Stomach (tissue), 8 donors: ENCODE measurements at regions not wholly inside any gene's neighbourhood (a gene's known extent, or its start where the extent isn't known, plus 50 kb on each side); places are given as distances from the start of the nearest gene placed in this dataset.
A peak's percentile ranks its signal among the peaks of the same experiment; 100 is the strongest.

Source experiments
- DNase-seq, 2 donors: peaks; one replicate each; pipeline versions ENCODE4 v3.0.0 to v3.0.0-alpha.2; 2013 to 2019
- H3K27ac ChIP-seq, 5 donors: fragments of 200-600 bp in 4 of 5; sonication (generic) in 4 of 5; one replicate each; pipeline ENCODE4 v1.5.1; 2013 to 2019; ENCODE audit warnings: mild to moderate bottlenecking in 1 of 5, moderate library complexity in 1 of 5
- H3K27me3 ChIP-seq, 3 donors: fragments of 200-600 bp; sonication (generic); one replicate each; pipeline ENCODE4 v1.5.1; 2017 to 2019; ENCODE audit warnings: mixed run types in 1 of 3
- H3K36me3 ChIP-seq, 4 donors: fragments of 200-600 bp; sonication (generic); 1 replicate in 3 of 4; 2 replicates in 1 of 4; pipeline ENCODE4 v1.5.1; 2016 to 2019
- H3K4me1 ChIP-seq, 4 donors: fragments of 200-600 bp; sonication (generic); one replicate each; pipeline ENCODE4 v1.5.1; 2016 to 2019
- H3K4me3 ChIP-seq, 4 donors: fragments of 200-600 bp; sonication (generic) in 3 of 4; one replicate each; pipeline ENCODE4 v1.5.1; 2016 to 2019; ENCODE audit warnings: mild to moderate bottlenecking in 1 of 4
- H3K9me3 ChIP-seq, 4 donors: fragments of 200-600 bp; sonication (generic); one replicate each; pipeline ENCODE4 v1.5.1; 2016 to 2019
- EP300 ChIP-seq: sonication (generic); formaldehyde crosslinking; IDR thresholded peaks from one replicate; pipeline ENCODE4 v1.6.1; 2017; ENCODE audit warnings: antibody characterized with exemption
- POLR2A ChIP-seq, 4 donors: fragments of 450-650 bp; IDR thresholded peaks; one replicate each; pipeline ENCODE4 v1.6.1; 2016; ENCODE audit warnings: antibody characterized with exemption in 4 of 4, control low read depth in 2 of 4, mild to moderate bottlenecking in 1 of 4, moderate library complexity in 1 of 4
- POLR2AphosphoS5 ChIP-seq, 3 donors: sonication (generic); formaldehyde crosslinking; IDR thresholded peaks; one replicate each; pipeline ENCODE4 v1.6.1; 2016; ENCODE audit warnings: antibody characterized with exemption in 3 of 3
- WGBS, 5 donors: extraction: QIAGEN DNeasy Blood & Tissue Kit in 3 of 5; methylation state at CpG; one replicate each; pipeline versions ENCODE4 v1.1.5 to v1.1.7; 2013 to 2018; 5-methylcytosine and 5-hydroxymethylcytosine counted together
- intact Hi-C: fragments of 100-400 bp; cut with DNase I; formaldehyde crosslinking; loops from one replicate; pipeline ENCODE4 v1.15.1; 2023; ENCODE audit warnings: low total_unique reads
- TF ChIP-seq, protein P1 (sequence below), 7 experiments: fragments of 450-650 bp in 4 of 7; fragments of 200-600 bp in 3 of 7; sonication (generic) in 3 of 7; IDR thresholded peaks; one replicate each; pipeline ENCODE4 v1.5.1; 2016 to 2019; ENCODE audit warnings: antibody characterized with exemption in 7 of 7, control low read depth in 2 of 7, mild to moderate bottlenecking in 1 of 7
- donor health status: healthy with polysubstance abuse.
- donor health status: Bipolar disorder and iron deficiency.
- donor health status: healthy.

DNA sequence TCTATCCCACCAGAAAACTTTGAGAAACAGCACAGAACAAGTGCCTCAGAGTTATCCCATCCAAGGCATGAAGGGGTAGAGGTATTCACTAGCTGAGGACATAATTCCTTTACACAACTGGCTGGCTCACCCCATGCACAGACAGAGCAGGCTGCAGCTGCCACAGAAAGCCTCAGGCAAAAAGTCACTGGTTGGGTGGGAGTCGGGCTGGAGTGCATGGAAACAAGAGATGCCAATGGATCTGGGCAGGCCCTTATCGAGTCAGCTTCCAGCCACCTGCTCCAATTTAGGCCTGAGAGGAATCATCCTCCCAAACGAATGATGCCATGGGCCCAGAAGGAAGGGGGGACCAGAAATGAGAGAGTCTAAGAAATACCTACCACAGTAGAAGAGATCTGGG is 83.0 kb downstream of the RSL24D1 start:
- Histone ChIP-seq H3K27ac (no peak overlapping the region), H3K36me3 (no peaks in the 10 kb centered on the region), H3K4me3 (no peak overlapping the region), H3K27me3 (no peaks in the 10 kb centered on the region), H3K4me1 (no peaks in the 10 kb centered on the region), H3K9me3 (no peaks in the 10 kb centered on the region)
- TF ChIP-seq POLR2AphosphoS5 (IDR thresholded peaks at IDR 0.05) (no peak), EP300 (no peak), POLR2A (IDR thresholded peaks at IDR 0.05) (no peak)
- TF ChIP-seq, protein P1, sequence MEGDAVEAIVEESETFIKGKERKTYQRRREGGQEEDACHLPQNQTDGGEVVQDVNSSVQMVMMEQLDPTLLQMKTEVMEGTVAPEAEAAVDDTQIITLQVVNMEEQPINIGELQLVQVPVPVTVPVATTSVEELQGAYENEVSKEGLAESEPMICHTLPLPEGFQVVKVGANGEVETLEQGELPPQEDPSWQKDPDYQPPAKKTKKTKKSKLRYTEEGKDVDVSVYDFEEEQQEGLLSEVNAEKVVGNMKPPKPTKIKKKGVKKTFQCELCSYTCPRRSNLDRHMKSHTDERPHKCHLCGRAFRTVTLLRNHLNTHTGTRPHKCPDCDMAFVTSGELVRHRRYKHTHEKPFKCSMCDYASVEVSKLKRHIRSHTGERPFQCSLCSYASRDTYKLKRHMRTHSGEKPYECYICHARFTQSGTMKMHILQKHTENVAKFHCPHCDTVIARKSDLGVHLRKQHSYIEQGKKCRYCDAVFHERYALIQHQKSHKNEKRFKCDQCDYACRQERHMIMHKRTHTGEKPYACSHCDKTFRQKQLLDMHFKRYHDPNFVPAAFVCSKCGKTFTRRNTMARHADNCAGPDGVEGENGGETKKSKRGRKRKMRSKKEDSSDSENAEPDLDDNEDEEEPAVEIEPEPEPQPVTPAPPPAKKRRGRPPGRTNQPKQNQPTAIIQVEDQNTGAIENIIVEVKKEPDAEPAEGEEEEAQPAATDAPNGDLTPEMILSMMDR (IDR thresholded peaks at IDR 0.05): no peak
- no peak for DNase-seq
- intact Hi-C loops: no loop called here
- WGBS, 5 donors: 66 to 81% (median 72%) methylated on average over 3 of the region's 3 CpGs

DNA sequence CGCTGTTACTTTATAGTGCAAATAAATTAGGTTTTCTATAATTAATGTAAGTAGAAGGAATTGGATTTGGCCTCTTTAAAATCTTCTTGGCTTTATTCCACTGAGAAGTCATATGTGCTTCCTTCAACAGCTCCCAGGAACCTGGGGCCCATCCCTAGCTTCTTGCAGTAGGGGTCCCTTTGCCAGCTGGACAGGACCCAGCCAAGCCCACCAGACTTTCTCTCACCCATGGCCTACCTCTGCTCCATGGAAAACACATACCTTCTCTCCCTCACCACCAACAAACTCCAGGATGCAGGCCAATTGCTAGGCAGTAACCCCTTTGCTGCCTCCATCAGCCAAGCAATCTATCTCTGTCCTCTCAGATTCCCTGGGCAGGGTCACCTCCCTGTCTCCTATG is 84.0 kb downstream of the RSL24D1 start:
- Histone ChIP-seq H3K27me3 (no peaks in the 10 kb centered on the region), H3K4me3 (no peak overlapping the region), H3K4me1 (no peaks in the 10 kb centered on the region), H3K27ac (no peak overlapping the region), H3K9me3 (no peaks in the 10 kb centered on the region), H3K36me3 (no peaks in the 10 kb centered on the region)
- TF ChIP-seq POLR2AphosphoS5 (IDR thresholded peaks at IDR 0.05) (no peak), POLR2A (IDR thresholded peaks at IDR 0.05) (no peak), EP300 (no peak)
- TF ChIP-seq, protein P1 (IDR thresholded peaks at IDR 0.05): no peak
- intact Hi-C loops: no loop called here
- DNase-seq: peak in 1 of 2 donors; percentile 21
- WGBS, 5 donors: 46 to 85% (median 70%) methylated on average over 1 of the region's 1 CpG

DNA sequence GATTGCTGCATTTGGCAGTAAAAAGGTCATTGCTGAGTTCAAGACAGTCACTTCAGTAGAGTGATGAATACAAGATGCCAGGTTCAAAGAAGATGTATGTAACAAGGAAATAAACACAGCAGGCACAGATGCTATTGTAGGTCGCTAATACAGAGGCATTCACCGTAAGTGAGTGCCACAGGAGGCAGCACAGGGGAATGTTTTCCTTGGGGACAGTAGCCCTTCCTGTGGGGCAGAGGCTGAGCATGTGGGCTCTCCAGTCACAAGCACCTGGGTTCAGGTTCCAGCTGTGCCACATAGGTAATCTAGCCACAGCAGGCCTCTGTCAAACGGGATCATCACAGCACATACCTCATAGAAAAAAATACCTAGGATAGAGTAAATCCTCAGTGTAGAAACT is 86.3 kb downstream of the RSL24D1 start:
- H3K9me3 ChIP-seq: peaks cover 0 to 8% (median 2%) of the 10 kb centered on the region in 4 donors
- no peak overlapping the region for H3K27ac ChIP-seq
- no peaks in the 10 kb centered on the region for H3K27me3 ChIP-seq
- intact Hi-C loops: no loop called here
- no peaks in the 10 kb centered on the region for H3K4me1 ChIP-seq
- no peak for DNase-seq
- TF ChIP-seq EP300 (no peak), POLR2AphosphoS5 (IDR thresholded peaks at IDR 0.05) (no peak), POLR2A (IDR thresholded peaks at IDR 0.05) (no peak)
- TF ChIP-seq, protein P1 (IDR thresholded peaks at IDR 0.05): no peak
- H3K36me3 ChIP-seq: no peaks in the 10 kb centered on the region
- WGBS, 5 donors: 22 to 33% (median 27%) methylated on average over 3 of the region's 3 CpGs
- no peak overlapping the region for H3K4me3 ChIP-seq

DNA sequence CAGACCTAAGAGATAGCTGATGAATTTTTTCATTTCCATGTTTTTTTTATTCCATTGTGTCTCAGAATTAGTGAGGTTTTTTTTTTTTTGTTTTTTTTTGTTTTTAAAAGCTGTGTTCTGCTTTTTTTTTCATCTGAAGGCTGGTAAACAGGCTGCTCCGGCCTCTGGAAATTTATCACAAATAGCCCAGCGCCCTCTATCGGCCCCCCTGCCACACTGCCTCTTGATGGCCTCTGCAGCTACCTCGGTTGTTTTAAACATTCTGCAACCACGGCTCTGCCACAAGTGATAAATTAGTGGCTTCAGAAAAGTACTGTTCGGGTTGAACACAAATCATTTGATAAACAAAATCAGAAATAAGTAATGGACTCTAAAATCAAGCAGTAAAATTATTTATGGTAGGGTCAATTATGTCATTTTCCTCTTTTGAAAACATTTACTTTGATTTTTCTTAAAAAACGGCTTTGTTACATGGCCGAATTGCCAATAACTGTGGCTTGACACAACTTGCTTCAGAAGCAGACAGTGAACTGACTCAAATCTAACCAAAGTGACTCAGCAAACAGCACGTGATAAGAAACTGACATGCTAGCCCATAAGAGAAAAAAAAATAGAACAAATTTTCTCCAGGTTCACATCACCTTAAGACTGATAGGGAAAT is 87.8 kb downstream of the RSL24D1 start:
- intact Hi-C loops: no loop called here
- H3K27me3 ChIP-seq: no peaks in the 10 kb centered on the region
- peak; percentile 65 to 81 for DNase-seq
- WGBS, 5 donors: 9 to 14% (median 12%) methylated on average over 9 of the region's 9 CpGs
- no peaks in the 10 kb centered on the region for H3K4me1 ChIP-seq
- no peaks in the 10 kb centered on the region for H3K36me3 ChIP-seq
- TF ChIP-seq EP300 (no peak), POLR2A (IDR thresholded peaks at IDR 0.05) (no peak), POLR2AphosphoS5 (IDR thresholded peaks at IDR 0.05) (no peak)
- TF ChIP-seq, protein P1 (IDR thresholded peaks at IDR 0.05): peak in 4 of 7 experiments; percentile 25 to 48 (median 34)
- H3K9me3 ChIP-seq: peaks cover 0 to 8% (median 2%) of the 10 kb centered on the region in 4 donors
- H3K4me3 ChIP-seq: no peak overlapping the region
- H3K27ac ChIP-seq: no peak overlapping the region
